GM12878 (cell line): ENCODE measurements at regions not wholly inside any gene's neighbourhood (a gene's known extent, or its start where the extent isn't known, plus 50 kb on each side); places are given as distances from the start of the nearest gene placed in this dataset.

ENCODE experiments used
- FOXM1 ChIP-seq: IDR thresholded peaks from 2 replicates; pipeline ENCODE4 v1.6.1; 2012; ENCODE audit warnings: low read depth, mild to moderate bottlenecking, inconsistent platforms, low read length, moderate library complexity
- GABPA ChIP-seq: IDR thresholded peaks from 2 replicates; pipeline ENCODE4 v1.6.1; 2014; ENCODE audit warnings: antibody characterized with exemption, low read depth, mild to moderate bottlenecking, inconsistent platforms
- NFYB ChIP-seq: IDR thresholded peaks from 2 replicates; pipeline ENCODE4 v1.6.1; 2011; ENCODE audit warnings: low read depth, mild to moderate bottlenecking, low read length, improper control_type of control experiment, moderate library complexity; ENCODE audit not compliant: insufficient read depth
- RCOR1 ChIP-seq: conservative IDR thresholded peaks from 2 replicates; pipeline ENCODE4 v1.6.1; 2012; ENCODE audit warnings: low read depth, low read length, improper control_type of control experiment
- SREBF2 ChIP-seq: IDR thresholded peaks from 2 replicates; pipeline ENCODE4 v1.6.1; 2012; ENCODE audit warnings: mild to moderate bottlenecking, low read length
- SUZ12 ChIP-seq: fragments of 200-600 bp; sonication (generic); IDR thresholded peaks from one replicate; pipeline ENCODE4 v1.6.1; 2018; ENCODE audit warnings: antibody characterized with exemption, mild to moderate bottlenecking; ENCODE audit not compliant: unreplicated experiment

GRCh38 chr14:96717116-96717515 lies 80.1 kb upstream of the VRK1 start:
- TF ChIP-seq RCOR1 (no peak), SUZ12 (no peak), FOXM1 (no peak), NFYB (no peak), SREBF2 (no peak), GABPA (no peak)
